ENCODE measurements at regions not wholly inside any gene's neighbourhood (a gene's known extent, or its start where the extent isn't known, plus 50 kb on each side); places are given as distances from the start of the nearest gene placed in this dataset.
"Not testable (repeated sequence)": the region's sequence is repeated elsewhere in the genome, so short reads cannot be mapped to it uniquely, and the experiment has no call there.

- DNase-seq, result no peak
These were observed 1496.5 kb downstream of the FAM181B start for GRCh38 chr11:81237139-81237538.

- not testable (repeated sequence) for DNase-seq
These were observed 1506.3 kb downstream of the FAM181B start for GRCh38 chr11:81227409-81227808.

- DNase-seq, result no peak
These were observed 1509.3 kb downstream of the FAM181B start for GRCh38 chr11:81224396-81224795.

GRCh38 chr11:81222491-81222890, 1511.2 kb downstream of the FAM181B start:
- no peak for DNase-seq

- no peak for DNase-seq
These were observed 1513.3 kb downstream of the FAM181B start for GRCh38 chr11:81220146-81220895.

- DNase-seq, result no peak
These were observed 1514.0 kb downstream of the FAM181B start for GRCh38 chr11:81219661-81220060.

GRCh38 chr11:81218440-81218839, 1515.2 kb downstream of the FAM181B start:
- DNase-seq, result no peak

GRCh38 chr11:81211050-81211449, 1522.6 kb downstream of the FAM181B start:
- no peak for DNase-seq

- DNase-seq, result no peak
These were observed 1526.1 kb downstream of the FAM181B start for GRCh38 chr11:81207421-81208054.

GRCh38 chr11:81203876-81204275, 1529.8 kb downstream of the FAM181B start:
- DNase-seq, result no peak

- DNase-seq, result no peak
These were observed 1536.3 kb downstream of the FAM181B start for GRCh38 chr11:81197396-81197795.

- DNase-seq, result no peak
These were observed 1541.1 kb downstream of the FAM181B start for GRCh38 chr11:81192516-81192915.

- DNase-seq, result no peak
These were observed 1543.1 kb downstream of the FAM181B start for GRCh38 chr11:81190546-81190945.

- not testable (repeated sequence) for DNase-seq
These were observed 1546.6 kb downstream of the FAM181B start for GRCh38 chr11:81187033-81187432.

GRCh38 chr11:81174646-81175330, 1558.9 kb downstream of the FAM181B start:
- DNase-seq, result no peak

- no peak for DNase-seq
These were observed 1568.5 kb downstream of the FAM181B start for GRCh38 chr11:81165164-81165563.

- DNase-seq, result no peak
These were observed 1573.8 kb downstream of the FAM181B start for GRCh38 chr11:81159900-81160299.

GRCh38 chr11:81135570-81135969, 1598.1 kb downstream of the FAM181B start:
- DNase-seq, result no peak

GRCh38 chr11:81129618-81130017, 1604.0 kb downstream of the FAM181B start:
- no peak for DNase-seq

GRCh38 chr11:81112718-81113117, 1620.9 kb downstream of the FAM181B start:
- no peak for DNase-seq

- DNase-seq, result no peak
These were observed 1629.6 kb downstream of the FAM181B start for GRCh38 chr11:81104051-81104450.

- DNase-seq, result no peak
These were observed 1635.2 kb downstream of the FAM181B start for GRCh38 chr11:81098471-81098870.

GRCh38 chr11:81092522-81092921, 1641.1 kb downstream of the FAM181B start:
- no peak for DNase-seq

GRCh38 chr11:81089242-81089641, 1644.4 kb downstream of the FAM181B start:
- DNase-seq, result no peak

Data from NCI-H2107 (cell line).